NB4 (cell line): ENCODE measurements at regions not wholly inside any gene's neighbourhood (a gene's known extent, or its start where the extent isn't known, plus 50 kb on each side); places are given as distances from the start of the nearest gene placed in this dataset.

ENCODE experiments used
- POLR2A ChIP-seq: IDR thresholded peaks from 2 replicates; pipeline ENCODE4 v1.6.1; 2011; ENCODE audit warnings: mild to moderate bottlenecking; ENCODE audit not compliant: insufficient read length; ENCODE audit errors: extremely low read depth
- TF ChIP-seq, protein P1 (sequence below): IDR thresholded peaks from one replicate; pipeline ENCODE4 v1.5.1; 2012; ENCODE audit warnings: low read depth, low read length
- TF ChIP-seq, protein P2 (sequence below): IDR thresholded peaks from 2 replicates; pipeline ENCODE4 v1.6.1; 2011; ENCODE audit warnings: low read depth, low read length

DNA sequence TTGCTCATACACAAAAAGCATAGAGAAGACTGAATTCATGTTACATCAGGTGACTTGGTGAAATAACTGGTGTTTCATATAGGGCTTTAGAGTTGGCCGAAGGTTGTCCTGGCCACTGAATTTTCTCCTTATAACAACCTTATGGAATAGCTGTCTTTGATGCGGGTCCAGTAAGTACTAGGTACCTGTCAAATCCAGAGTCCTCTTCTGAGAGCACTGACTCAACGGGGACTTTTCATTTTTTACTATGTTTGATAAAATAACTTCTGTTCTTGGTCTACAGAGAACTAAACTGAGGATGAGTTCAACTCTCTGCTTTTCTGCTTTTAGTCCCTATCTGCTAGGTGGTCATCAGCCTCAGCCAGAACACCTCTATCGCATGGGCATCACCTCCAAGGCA is 76.1 kb upstream of the JAK1 start:
- TF ChIP-seq, protein P1, sequence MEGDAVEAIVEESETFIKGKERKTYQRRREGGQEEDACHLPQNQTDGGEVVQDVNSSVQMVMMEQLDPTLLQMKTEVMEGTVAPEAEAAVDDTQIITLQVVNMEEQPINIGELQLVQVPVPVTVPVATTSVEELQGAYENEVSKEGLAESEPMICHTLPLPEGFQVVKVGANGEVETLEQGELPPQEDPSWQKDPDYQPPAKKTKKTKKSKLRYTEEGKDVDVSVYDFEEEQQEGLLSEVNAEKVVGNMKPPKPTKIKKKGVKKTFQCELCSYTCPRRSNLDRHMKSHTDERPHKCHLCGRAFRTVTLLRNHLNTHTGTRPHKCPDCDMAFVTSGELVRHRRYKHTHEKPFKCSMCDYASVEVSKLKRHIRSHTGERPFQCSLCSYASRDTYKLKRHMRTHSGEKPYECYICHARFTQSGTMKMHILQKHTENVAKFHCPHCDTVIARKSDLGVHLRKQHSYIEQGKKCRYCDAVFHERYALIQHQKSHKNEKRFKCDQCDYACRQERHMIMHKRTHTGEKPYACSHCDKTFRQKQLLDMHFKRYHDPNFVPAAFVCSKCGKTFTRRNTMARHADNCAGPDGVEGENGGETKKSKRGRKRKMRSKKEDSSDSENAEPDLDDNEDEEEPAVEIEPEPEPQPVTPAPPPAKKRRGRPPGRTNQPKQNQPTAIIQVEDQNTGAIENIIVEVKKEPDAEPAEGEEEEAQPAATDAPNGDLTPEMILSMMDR = no peak
- TF ChIP-seq POLR2A = no peak
- TF ChIP-seq, protein P2, sequence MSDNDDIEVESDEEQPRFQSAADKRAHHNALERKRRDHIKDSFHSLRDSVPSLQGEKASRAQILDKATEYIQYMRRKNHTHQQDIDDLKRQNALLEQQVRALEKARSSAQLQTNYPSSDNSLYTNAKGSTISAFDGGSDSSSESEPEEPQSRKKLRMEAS = no peak
